22Rv1 (cell line): ENCODE measurements at regions not wholly inside any gene's neighbourhood (a gene's known extent, or its start where the extent isn't known, plus 50 kb on each side); places are given as distances from the start of the nearest gene placed in this dataset.

Experiments
- H3K27ac ChIP-seq: fragments of 450-650 bp; 2 replicates; pipeline ENCODE4 v1.5.1; 2017
- CTCF ChIP-seq: fragments of 450-650 bp; IDR thresholded peaks from 2 replicates; pipeline ENCODE4 v1.5.1; 2017; ENCODE audit warnings: mild to moderate bottlenecking
- ZFX ChIP-seq: fragments of 450-650 bp; IDR thresholded peaks from 2 replicates; pipeline ENCODE4 v1.6.1; 2017; ENCODE audit warnings: antibody characterized with exemption, borderline replicate concordance

- no peak overlapping the region for H3K27ac ChIP-seq
- TF ChIP-seq CTCF (no peak), ZFX (no peak)
Observed at GRCh38 chr6:74742793-74743508, 462.9 kb downstream of the COL12A1 start.

- no peak overlapping the region for H3K27ac ChIP-seq
- no peak for TF ChIP-seq CTCF
- no peak for TF ChIP-seq ZFX
Observed at GRCh38 chr6:74741646-74742045, 464.2 kb downstream of the COL12A1 start.

GRCh38 chr6:74735304-74735703 is 470.5 kb downstream of the COL12A1 start:
- no peak overlapping the region for H3K27ac ChIP-seq
- no peak for TF ChIP-seq CTCF
- no peak for TF ChIP-seq ZFX

GRCh38 chr6:74734901-74735300 is 471.0 kb downstream of the COL12A1 start:
- TF ChIP-seq ZFX: no peak
- no peak for TF ChIP-seq CTCF
- H3K27ac ChIP-seq: no peak overlapping the region

- no peak overlapping the region for H3K27ac ChIP-seq
- TF ChIP-seq ZFX: no peak
- no peak for TF ChIP-seq CTCF
Observed at GRCh38 chr6:74733830-74734620, 471.8 kb downstream of the COL12A1 start.

- H3K27ac ChIP-seq: no peak overlapping the region
- no peak for TF ChIP-seq ZFX
- no peak for TF ChIP-seq CTCF
Observed at GRCh38 chr6:74731931-74732330, 473.9 kb downstream of the COL12A1 start.

- TF ChIP-seq ZFX (no peak), CTCF (no peak)
Observed at GRCh38 chr6:74731204-74731603, 474.6 kb downstream of the COL12A1 start.

More at GRCh38 chr6:74731204-74731603, 474.6 kb downstream of the COL12A1 start:
- no peak overlapping the region for H3K27ac ChIP-seq
